ENCODE measurements at regions not wholly inside any gene's neighbourhood (a gene's known extent, or its start where the extent isn't known, plus 50 kb on each side); places are given as distances from the start of the nearest gene placed in this dataset.

- Histone ChIP-seq H3K27me3 (replicated peaks; ENCODE audit: control insufficient read depth, insufficient read depth, low read length) (no peaks in the 10 kb centered on the region), H3K4me3 (replicated peaks; ENCODE audit: low read depth, low read length) (no peak overlapping the region), H3K36me3 (ENCODE audit: control insufficient read depth, insufficient read depth, low read length) (no peaks in the 10 kb centered on the region)
- no peak for DNase-seq (ENCODE audit: extremely low read depth, insufficient read length)
- TF ChIP-seq, protein P1, sequence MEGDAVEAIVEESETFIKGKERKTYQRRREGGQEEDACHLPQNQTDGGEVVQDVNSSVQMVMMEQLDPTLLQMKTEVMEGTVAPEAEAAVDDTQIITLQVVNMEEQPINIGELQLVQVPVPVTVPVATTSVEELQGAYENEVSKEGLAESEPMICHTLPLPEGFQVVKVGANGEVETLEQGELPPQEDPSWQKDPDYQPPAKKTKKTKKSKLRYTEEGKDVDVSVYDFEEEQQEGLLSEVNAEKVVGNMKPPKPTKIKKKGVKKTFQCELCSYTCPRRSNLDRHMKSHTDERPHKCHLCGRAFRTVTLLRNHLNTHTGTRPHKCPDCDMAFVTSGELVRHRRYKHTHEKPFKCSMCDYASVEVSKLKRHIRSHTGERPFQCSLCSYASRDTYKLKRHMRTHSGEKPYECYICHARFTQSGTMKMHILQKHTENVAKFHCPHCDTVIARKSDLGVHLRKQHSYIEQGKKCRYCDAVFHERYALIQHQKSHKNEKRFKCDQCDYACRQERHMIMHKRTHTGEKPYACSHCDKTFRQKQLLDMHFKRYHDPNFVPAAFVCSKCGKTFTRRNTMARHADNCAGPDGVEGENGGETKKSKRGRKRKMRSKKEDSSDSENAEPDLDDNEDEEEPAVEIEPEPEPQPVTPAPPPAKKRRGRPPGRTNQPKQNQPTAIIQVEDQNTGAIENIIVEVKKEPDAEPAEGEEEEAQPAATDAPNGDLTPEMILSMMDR (IDR thresholded peaks at IDR 0.05; ENCODE audit: insufficient read depth, low read length, poor library complexity, severe bottlenecking) = no peak
Observed at GRCh38 chr9:104286799-104287198, 192.7 kb downstream of the SMC2 start.

DNA sequence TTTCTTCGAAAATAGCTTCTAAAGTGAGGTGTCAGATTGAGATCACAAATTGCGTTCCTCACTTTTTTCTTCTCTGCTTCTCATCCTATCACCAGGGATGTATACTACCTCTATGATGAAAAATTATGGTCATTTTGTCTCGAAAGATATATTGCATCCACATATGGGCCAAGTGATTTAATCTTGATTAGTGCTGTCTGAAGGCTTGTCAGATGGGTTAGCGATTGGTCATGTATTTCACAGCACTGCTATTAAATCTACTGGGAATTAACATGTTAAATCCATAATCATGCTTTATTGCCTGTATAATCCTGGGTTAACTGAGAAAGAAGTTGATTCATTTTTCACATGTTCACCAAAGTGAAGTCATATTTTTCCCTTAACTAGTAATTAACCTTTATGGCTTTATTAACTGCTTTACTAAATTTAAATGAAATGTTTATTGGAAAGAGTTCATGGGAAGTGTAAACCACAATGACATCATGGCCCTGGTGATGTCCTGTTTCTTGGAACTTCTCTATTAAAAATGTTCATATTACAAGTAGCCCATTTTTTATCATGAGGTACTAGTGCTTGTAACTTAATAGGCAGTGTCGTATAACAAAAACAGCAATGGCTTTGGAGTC is 193.3 kb downstream of the SMC2 start:
- Histone ChIP-seq H3K27me3 (replicated peaks; ENCODE audit: control insufficient read depth, insufficient read depth, low read length) (no peaks in the 10 kb centered on the region), H3K4me3 (replicated peaks; ENCODE audit: low read depth, low read length) (no peak overlapping the region), H3K36me3 (ENCODE audit: control insufficient read depth, insufficient read depth, low read length) (no peaks in the 10 kb centered on the region)
- TF ChIP-seq, protein P1 (IDR thresholded peaks at IDR 0.05; ENCODE audit: insufficient read depth, low read length, poor library complexity, severe bottlenecking) = no peak
- DNase-seq (ENCODE audit: extremely low read depth, insufficient read length) = no peak

GRCh38 chr9:104293877-104294276 is 199.8 kb downstream of the SMC2 start:
- no peak for DNase-seq (ENCODE audit: extremely low read depth, insufficient read length)
- Histone ChIP-seq H3K27me3 (replicated peaks; ENCODE audit: control insufficient read depth, insufficient read depth, low read length) (no peaks in the 10 kb centered on the region; the same call in 1 of the 2 replicates), H3K36me3 (ENCODE audit: control insufficient read depth, insufficient read depth, low read length) (no peaks in the 10 kb centered on the region), H3K4me3 (replicated peaks; ENCODE audit: low read depth, low read length) (no peak overlapping the region)
- TF ChIP-seq, protein P1 (IDR thresholded peaks at IDR 0.05; ENCODE audit: insufficient read depth, low read length, poor library complexity, severe bottlenecking) = no peak

GRCh38 chr9:104300124-104300523 is 203.9 kb upstream of the OR13F1 start:
- TF ChIP-seq, protein P1 (IDR thresholded peaks at IDR 0.05; ENCODE audit: insufficient read depth, low read length, poor library complexity, severe bottlenecking) = no peak
- Histone ChIP-seq H3K4me3 (replicated peaks; ENCODE audit: low read depth, low read length) (no peak overlapping the region), H3K36me3 (ENCODE audit: control insufficient read depth, insufficient read depth, low read length) (no peaks in the 10 kb centered on the region), H3K27me3 (replicated peaks; ENCODE audit: control insufficient read depth, insufficient read depth, low read length) (no peaks in the 10 kb centered on the region)
- no peak for DNase-seq (ENCODE audit: extremely low read depth, insufficient read length)

GRCh38 chr9:104301755-104302154 is 202.3 kb upstream of the OR13F1 start:
- Histone ChIP-seq H3K4me3 (replicated peaks; ENCODE audit: low read depth, low read length) (no peak overlapping the region), H3K27me3 (replicated peaks; ENCODE audit: control insufficient read depth, insufficient read depth, low read length) (no peaks in the 10 kb centered on the region), H3K36me3 (ENCODE audit: control insufficient read depth, insufficient read depth, low read length) (no peaks in the 10 kb centered on the region)
- DNase-seq (ENCODE audit: extremely low read depth, insufficient read length) = no peak
- TF ChIP-seq, protein P1 (IDR thresholded peaks at IDR 0.05; ENCODE audit: insufficient read depth, low read length, poor library complexity, severe bottlenecking) = no peak

- no peaks in the 10 kb centered on the region for H3K27me3 ChIP-seq (replicated peaks; ENCODE audit: control insufficient read depth, insufficient read depth, low read length)
- no peak overlapping the region for H3K4me3 ChIP-seq (replicated peaks; ENCODE audit: low read depth, low read length)
- no peak for DNase-seq (ENCODE audit: extremely low read depth, insufficient read length)
- no peaks in the 10 kb centered on the region for H3K36me3 ChIP-seq (ENCODE audit: control insufficient read depth, insufficient read depth, low read length)
- TF ChIP-seq, protein P1 (IDR thresholded peaks at IDR 0.05; ENCODE audit: insufficient read depth, low read length, poor library complexity, severe bottlenecking) = no peak
Observed at GRCh38 chr9:104302775-104303174, 201.3 kb upstream of the OR13F1 start.
